T-helper 1 cell treated with Interleukin-12 subunit alpha and Interleukin-12 subunit beta and Interleukin-4 antibody, amounts not matched to agents 30 μg/mL and 1 μg/mL, for 36 hours (primary cell): ENCODE measurements at regions not wholly inside any gene's neighbourhood (a gene's known extent, or its start where the extent isn't known, plus 50 kb on each side); places are given as distances from the start of the nearest gene placed in this dataset.
"Not testable (repeated sequence)": the region's sequence is repeated elsewhere in the genome, so short reads cannot be mapped to it uniquely, and the experiment has no call there.

Source experiments
- H3K27ac Mint-ChIP-seq: one replicate; pipeline ENCODE4 v1.8.0; 2021; ENCODE audit warnings: mild to moderate bottlenecking, mixed read lengths
- H3K27me3 Mint-ChIP-seq: one replicate; pipeline ENCODE4 v1.8.0; 2021; ENCODE audit warnings: low read depth, mixed read lengths
- H3K36me3 Mint-ChIP-seq: one replicate; pipeline ENCODE4 v1.8.0; 2021; ENCODE audit warnings: low read depth, mixed read lengths
- H3K4me1 Mint-ChIP-seq: one replicate; pipeline ENCODE4 v1.8.0; 2021; ENCODE audit warnings: low read depth, mixed read lengths
- H3K4me3 Mint-ChIP-seq: one replicate; pipeline ENCODE4 v1.8.0; 2021; ENCODE audit warnings: mild to moderate bottlenecking, moderate library complexity, mixed read lengths
- H3K9me3 Mint-ChIP-seq: one replicate; pipeline ENCODE4 v1.8.0; 2021; ENCODE audit warnings: mixed read lengths

- no peak overlapping the region for H3K4me3 Mint-ChIP-seq
- H3K9me3 Mint-ChIP-seq: peaks cover 3% of the 10 kb centered on the region
- no peak overlapping the region for H3K27ac Mint-ChIP-seq
- H3K4me1 Mint-ChIP-seq: no peaks in the 10 kb centered on the region
- no peaks in the 10 kb centered on the region for H3K36me3 Mint-ChIP-seq
- no peaks in the 10 kb centered on the region for H3K27me3 Mint-ChIP-seq
These were observed 236.0 kb upstream of the SGK1 start for GRCh38 chr6:134553936-134554335.

GRCh38 chr6:134551245-134551960 lies 233.5 kb upstream of the SGK1 start:
- Mint-ChIP-seq H3K27me3 (no peaks in the 10 kb centered on the region), H3K9me3 (peaks cover 6% of the 10 kb centered on the region), H3K27ac (no peak overlapping the region), H3K4me1 (no peaks in the 10 kb centered on the region), H3K36me3 (peaks cover 2% of the 10 kb centered on the region), H3K4me3 (no peak overlapping the region)

- Mint-ChIP-seq H3K4me1 (no peaks in the 10 kb centered on the region), H3K27me3 (no peaks in the 10 kb centered on the region), H3K36me3 (peaks cover 2% of the 10 kb centered on the region), H3K9me3 (peaks cover 6% of the 10 kb centered on the region), H3K27ac (no peak overlapping the region), H3K4me3 (no peak overlapping the region)
These were observed 232.7 kb upstream of the SGK1 start for GRCh38 chr6:134550604-134551003.

GRCh38 chr6:134549854-134550253 lies 231.9 kb upstream of the SGK1 start:
- H3K36me3 Mint-ChIP-seq: peaks cover 2% of the 10 kb centered on the region
- H3K27ac Mint-ChIP-seq: no peak overlapping the region
- no peak overlapping the region for H3K4me3 Mint-ChIP-seq
- H3K4me1 Mint-ChIP-seq: no peaks in the 10 kb centered on the region
- peaks cover 9% of the 10 kb centered on the region for H3K9me3 Mint-ChIP-seq
- no peaks in the 10 kb centered on the region for H3K27me3 Mint-ChIP-seq

GRCh38 chr6:134546962-134547645 lies 229.2 kb upstream of the SGK1 start:
- no peak overlapping the region for H3K4me3 Mint-ChIP-seq

GRCh38 chr6:134544737-134545136 lies 226.8 kb upstream of the SGK1 start:
- peaks cover 17% of the 10 kb centered on the region for H3K4me1 Mint-ChIP-seq
- no peak overlapping the region for H3K4me3 Mint-ChIP-seq
- peaks cover 2% of the 10 kb centered on the region for H3K36me3 Mint-ChIP-seq
- H3K27ac Mint-ChIP-seq: no peak overlapping the region
- H3K9me3 Mint-ChIP-seq: peaks cover 8% of the 10 kb centered on the region
- peaks cover 2% of the 10 kb centered on the region for H3K27me3 Mint-ChIP-seq

More at GRCh38 chr6:134546962-134547645, 229.2 kb upstream of the SGK1 start:
- peaks cover 2% of the 10 kb centered on the region for H3K36me3 Mint-ChIP-seq
- H3K9me3 Mint-ChIP-seq: peaks cover 8% of the 10 kb centered on the region
- peaks cover 4% of the 10 kb centered on the region for H3K4me1 Mint-ChIP-seq
- no peak overlapping the region for H3K27ac Mint-ChIP-seq
- H3K27me3 Mint-ChIP-seq: no peaks in the 10 kb centered on the region

- H3K9me3 Mint-ChIP-seq: peaks cover 8% of the 10 kb centered on the region
- H3K36me3 Mint-ChIP-seq: no peaks in the 10 kb centered on the region
- H3K4me1 Mint-ChIP-seq: peaks cover 18% of the 10 kb centered on the region
- no peak overlapping the region for H3K27ac Mint-ChIP-seq
- no peak overlapping the region for H3K4me3 Mint-ChIP-seq
- H3K27me3 Mint-ChIP-seq: peaks cover 3% of the 10 kb centered on the region
These were observed 225.2 kb upstream of the SGK1 start for GRCh38 chr6:134543128-134543527.

- no peak overlapping the region for H3K4me3 Mint-ChIP-seq
- peaks cover 3% of the 10 kb centered on the region for H3K27me3 Mint-ChIP-seq
- H3K4me1 Mint-ChIP-seq: peaks cover 18% of the 10 kb centered on the region
- H3K36me3 Mint-ChIP-seq: no peaks in the 10 kb centered on the region
- H3K9me3 Mint-ChIP-seq: peaks cover 4% of the 10 kb centered on the region
- no peak overlapping the region for H3K27ac Mint-ChIP-seq
These were observed 223.1 kb upstream of the SGK1 start for GRCh38 chr6:134541001-134541400.

GRCh38 chr6:134539865-134540323 lies 222.0 kb upstream of the SGK1 start:
- Mint-ChIP-seq H3K36me3 (no peaks in the 10 kb centered on the region), H3K4me1 (peaks cover 21% of the 10 kb centered on the region), H3K27me3 (peaks cover 3% of the 10 kb centered on the region), H3K4me3 (no peak overlapping the region), H3K9me3 (peaks cover 2% of the 10 kb centered on the region), H3K27ac (no peak overlapping the region)

GRCh38 chr6:134537765-134538164 lies 219.9 kb upstream of the SGK1 start:
- not testable (repeated sequence) for H3K27ac Mint-ChIP-seq, H3K36me3 Mint-ChIP-seq, H3K27me3 Mint-ChIP-seq, H3K4me3 Mint-ChIP-seq, H3K9me3 Mint-ChIP-seq
- H3K4me1 Mint-ChIP-seq: peaks cover 31% of the 10 kb centered on the region

- Mint-ChIP-seq H3K9me3 (peaks cover 3% of the 10 kb centered on the region), H3K4me1 (peaks cover 35% of the 10 kb centered on the region), H3K27me3 (peaks cover 3% of the 10 kb centered on the region), H3K27ac (no peak overlapping the region), H3K4me3 (no peak overlapping the region), H3K36me3 (peaks cover 2% of the 10 kb centered on the region)
These were observed 219.2 kb upstream of the SGK1 start for GRCh38 chr6:134537146-134537555.

- no peak overlapping the region for H3K27ac Mint-ChIP-seq
- peaks cover 3% of the 10 kb centered on the region for H3K9me3 Mint-ChIP-seq
- peaks cover 3% of the 10 kb centered on the region for H3K27me3 Mint-ChIP-seq
- no peak overlapping the region for H3K4me3 Mint-ChIP-seq
- H3K36me3 Mint-ChIP-seq: peaks cover 2% of the 10 kb centered on the region
- peaks cover 41% of the 10 kb centered on the region for H3K4me1 Mint-ChIP-seq
These were observed 217.9 kb upstream of the SGK1 start for GRCh38 chr6:134535831-134536230.

GRCh38 chr6:134534708-134535149 lies 216.8 kb upstream of the SGK1 start:
- Mint-ChIP-seq H3K36me3 (peaks cover 4% of the 10 kb centered on the region), H3K27me3 (peaks cover under 1% of the 10 kb centered on the region), H3K9me3 (peaks cover 7% of the 10 kb centered on the region), H3K4me1 (peaks cover 36% of the 10 kb centered on the region), H3K4me3 (no peak overlapping the region), H3K27ac (no peak overlapping the region)

- Mint-ChIP-seq H3K4me1 (peaks cover 40% of the 10 kb centered on the region), H3K4me3 (no peak overlapping the region), H3K27me3 (no peaks in the 10 kb centered on the region), H3K36me3 (peaks cover 4% of the 10 kb centered on the region), H3K27ac (no peak overlapping the region), H3K9me3 (peaks cover 7% of the 10 kb centered on the region)
These were observed 216.1 kb upstream of the SGK1 start for GRCh38 chr6:134533991-134534390.
